HG02763 (cell line): ENCODE measurements at regions not wholly inside any gene's neighbourhood (a gene's known extent, or its start where the extent isn't known, plus 50 kb on each side); places are given as distances from the start of the nearest gene placed in this dataset.

Experiments used
- ATAC-seq: cut with Tn5 transposase; IDR thresholded peaks from one replicate; pipeline ENCODE4 v1.9.1; 2021; ENCODE audit warnings: mild to moderate bottlenecking, moderate library complexity; ENCODE audit not compliant: unreplicated experiment

- ATAC-seq, result no peak
These were observed 299.9 kb downstream of the FAT3 start for GRCh38 chr11:92524542-92524941.

DNA sequence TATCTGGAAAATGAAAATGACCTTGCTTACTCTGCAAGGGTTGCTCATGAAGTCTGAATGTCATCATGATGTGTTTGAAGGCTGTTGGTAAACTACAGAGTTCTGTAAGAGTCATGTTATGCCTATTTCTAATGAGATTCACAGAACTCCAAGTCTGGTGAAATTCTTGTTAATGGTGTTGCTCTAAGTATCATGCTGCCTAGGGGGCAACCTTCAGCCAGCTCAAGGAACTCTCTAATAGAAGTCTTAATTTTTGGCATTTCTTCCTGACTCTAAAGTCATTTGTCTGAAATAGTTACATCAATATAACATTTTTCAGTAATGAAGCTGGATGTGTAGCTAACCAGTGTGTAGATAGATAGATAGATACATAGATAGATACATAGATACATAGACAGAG is 302.8 kb downstream of the FAT3 start:
- no peak for ATAC-seq

GRCh38 chr11:92528001-92528400 is 303.4 kb downstream of the FAT3 start:
- ATAC-seq, result no peak

GRCh38 chr11:92531065-92531739 is 306.6 kb downstream of the FAT3 start:
- ATAC-seq, result no peak

DNA sequence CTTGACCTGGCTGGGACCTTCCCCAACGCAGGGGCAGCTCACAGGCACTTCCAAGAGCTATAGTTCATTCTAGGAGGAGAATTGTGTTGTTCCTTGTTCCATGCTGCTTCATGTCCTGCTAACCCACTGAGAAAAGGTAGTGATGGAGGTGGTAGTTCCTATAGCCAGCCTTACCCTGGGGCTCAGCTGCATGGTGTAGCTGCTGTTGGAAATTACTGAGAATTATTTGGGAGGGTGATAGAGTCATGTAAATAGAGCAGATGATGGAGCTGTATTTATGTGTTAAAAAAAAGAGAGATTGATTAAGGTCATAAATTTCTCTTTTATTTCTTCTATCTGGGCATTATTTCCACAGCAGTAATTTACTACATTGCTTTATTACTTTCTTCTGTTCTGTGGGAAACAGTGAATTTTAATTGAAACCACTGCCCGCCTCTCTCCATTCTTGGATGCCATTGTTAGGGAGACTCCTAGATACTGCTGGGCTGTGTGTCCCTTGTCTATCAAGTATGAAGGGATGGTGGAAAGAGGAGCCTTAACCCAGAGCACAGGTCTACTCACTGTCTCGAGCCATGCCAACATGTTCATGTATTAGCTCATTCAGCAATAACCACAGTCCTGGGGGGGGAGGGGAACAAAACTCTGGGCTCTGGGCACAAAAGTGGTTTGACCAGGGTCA is 309.2 kb downstream of the FAT3 start:
- ATAC-seq, result no peak

DNA sequence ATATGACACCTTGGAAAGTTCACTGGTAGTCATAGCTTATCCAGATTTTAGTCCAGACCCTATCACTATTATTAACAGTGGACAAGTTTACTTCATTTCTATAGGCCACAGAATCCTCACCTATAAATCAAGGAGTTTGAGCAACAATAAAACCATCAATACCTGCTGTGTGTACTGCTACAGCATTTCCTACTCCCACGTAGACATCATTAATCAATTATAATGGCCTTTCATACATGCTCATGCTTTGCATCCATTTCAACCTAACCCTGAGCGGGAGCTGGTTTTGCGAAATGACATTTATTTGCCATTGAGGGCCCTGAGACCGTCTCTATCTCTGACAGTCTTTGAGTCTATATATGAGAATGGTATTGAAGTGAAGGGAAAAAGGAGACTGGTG is 312.3 kb downstream of the FAT3 start:
- ATAC-seq, result no peak

DNA sequence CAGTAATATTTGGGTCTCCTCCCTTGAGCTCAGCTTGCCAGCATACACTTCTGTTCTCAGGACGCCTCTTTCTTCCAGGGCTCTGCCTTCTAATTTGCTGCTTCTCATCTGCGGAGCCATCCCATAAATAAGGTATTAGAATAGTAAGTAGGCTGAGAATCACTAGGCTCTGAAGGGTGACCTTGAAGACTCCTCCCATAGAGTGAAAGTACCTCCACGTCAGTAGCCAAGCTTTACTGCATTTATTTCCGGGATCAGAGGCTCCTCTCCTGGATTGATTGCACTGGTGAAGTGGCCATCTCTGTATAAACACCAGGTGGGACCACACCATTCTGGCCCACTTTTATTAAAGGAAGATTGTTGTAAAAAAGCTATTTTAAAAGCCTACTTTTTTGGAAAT is 315.5 kb downstream of the FAT3 start:
- no peak for ATAC-seq

DNA sequence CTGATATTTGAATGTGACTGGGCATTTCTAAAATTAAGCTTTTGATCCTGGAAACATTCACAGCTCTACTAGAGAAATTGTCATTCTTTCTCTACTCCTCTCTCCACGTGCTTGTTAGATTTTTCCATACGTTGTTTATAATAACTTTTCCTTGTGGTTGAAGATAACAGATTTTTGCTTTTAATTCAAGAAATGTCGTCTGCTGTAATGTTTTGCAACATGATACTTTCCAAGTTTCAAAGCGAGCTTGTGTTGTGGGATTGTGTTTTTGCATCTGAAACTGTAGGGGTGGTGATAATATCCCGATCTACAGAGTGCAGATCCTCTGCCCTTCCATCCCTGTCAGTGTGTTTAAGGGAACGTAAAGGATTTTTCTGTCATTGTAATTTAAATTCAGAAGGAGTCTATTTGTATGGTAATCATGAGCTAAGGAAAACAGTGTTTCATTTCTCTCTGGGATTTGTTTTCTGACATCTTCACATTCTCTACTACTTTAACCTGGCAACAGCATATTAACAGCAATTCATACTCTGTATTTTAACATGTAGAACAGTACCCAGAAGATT is 321.4 kb downstream of the FAT3 start:
- no peak for ATAC-seq

- no peak for ATAC-seq
These were observed 322.0 kb downstream of the FAT3 start for GRCh38 chr11:92546603-92547002.

DNA sequence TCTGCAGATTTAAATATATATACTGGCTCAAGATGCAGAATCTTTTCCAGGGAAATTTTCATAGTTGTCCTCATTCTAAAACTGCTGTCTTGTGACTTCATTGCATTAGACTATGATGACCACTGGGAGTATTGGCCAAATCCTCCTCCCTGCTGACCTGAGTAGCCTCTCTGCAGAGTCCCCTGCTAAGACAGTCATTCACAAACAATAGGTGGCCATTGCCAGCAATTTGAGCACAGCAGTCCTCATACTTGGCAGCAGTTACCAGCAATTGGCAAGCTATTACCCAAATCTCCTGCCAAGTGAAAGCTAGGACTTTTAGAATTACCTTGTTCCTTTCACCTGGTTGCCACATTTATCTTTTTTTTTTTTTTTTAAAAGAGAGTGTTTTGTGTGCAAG is 325.8 kb downstream of the FAT3 start:
- no peak for ATAC-seq

GRCh38 chr11:92550871-92551270 is 326.3 kb downstream of the FAT3 start:
- no peak for ATAC-seq

DNA sequence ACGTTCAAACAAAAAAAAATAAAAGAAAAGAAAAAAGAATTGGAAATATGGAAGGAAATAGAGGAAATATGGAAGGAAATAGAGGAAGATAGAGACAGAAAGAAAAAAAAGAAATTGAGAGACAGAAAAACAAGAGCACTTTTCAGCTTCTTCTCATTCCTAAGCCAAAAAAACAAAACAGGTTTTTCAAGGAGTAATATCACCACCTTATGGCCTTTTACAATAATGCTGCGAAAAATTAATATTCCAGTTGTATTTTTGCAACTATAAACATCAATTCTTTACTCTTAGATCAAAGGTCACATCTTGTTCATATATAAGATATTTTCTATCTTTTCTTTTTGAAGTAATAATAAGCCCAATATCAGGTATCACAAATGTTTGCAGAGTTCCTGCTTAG is 328.3 kb downstream of the FAT3 start:
- no peak for ATAC-seq

DNA sequence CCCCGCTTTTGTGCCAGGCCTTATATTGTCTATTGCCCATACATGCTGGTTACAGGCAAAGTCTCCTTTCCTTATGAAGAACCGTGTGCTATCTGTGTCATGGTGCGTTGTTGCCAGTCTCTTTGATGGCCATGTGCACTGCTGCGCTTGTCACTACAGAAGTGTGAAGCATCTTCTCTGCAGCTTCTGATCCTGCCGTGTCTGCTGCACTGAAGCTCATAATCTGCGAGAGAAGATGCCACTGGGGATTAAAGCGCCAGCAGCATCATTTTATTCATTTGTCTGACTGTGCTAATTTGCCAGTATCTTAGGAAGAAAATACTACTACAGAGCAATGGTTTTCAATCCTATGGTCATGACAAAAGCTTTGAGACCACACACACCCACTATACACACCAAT is 330.1 kb downstream of the FAT3 start:
- no peak for ATAC-seq

- no peak for ATAC-seq
These were observed 331.8 kb downstream of the FAT3 start for GRCh38 chr11:92556431-92556830.

GRCh38 chr11:92557879-92558278 is 333.3 kb downstream of the FAT3 start:
- no peak for ATAC-seq

DNA sequence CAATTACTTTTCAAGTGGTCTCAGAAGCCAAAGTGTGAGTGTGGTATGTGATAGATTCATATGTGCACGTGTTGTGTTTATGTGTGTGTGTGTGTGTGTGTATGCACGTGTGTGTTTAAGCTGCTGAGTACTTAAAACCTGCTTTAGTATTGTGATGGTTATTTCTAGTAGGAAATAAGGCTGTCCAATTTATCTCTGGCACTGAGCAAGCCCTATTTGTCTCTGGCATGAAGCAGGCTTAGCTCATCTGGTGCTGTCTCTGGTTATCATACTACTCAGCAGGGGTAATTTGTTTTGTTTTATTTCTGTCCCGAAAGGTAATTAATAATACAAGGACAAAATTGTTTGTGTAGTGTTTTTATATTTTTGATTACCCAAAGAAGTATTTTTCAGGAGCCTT is 333.7 kb downstream of the FAT3 start:
- ATAC-seq, result no peak

DNA sequence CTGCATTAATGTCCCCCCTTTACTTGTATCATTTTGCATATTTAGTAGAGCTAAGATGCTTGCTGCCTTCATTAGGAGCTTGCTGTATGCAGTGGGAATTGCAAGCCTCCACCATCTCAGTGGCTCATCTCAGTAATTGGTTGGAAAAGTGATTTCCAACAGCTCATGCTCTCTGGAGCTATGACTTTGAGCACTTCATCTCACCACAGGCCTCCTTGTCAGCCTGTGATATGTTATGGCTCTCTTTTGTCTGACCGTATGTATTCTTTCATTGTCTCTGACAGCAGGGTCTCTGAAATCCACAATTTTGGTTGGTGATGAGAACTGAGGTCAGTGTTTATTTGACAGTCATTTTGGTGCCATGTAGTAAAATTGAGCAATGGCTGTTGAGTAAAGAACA is 345.1 kb downstream of the FAT3 start:
- no peak for ATAC-seq

DNA sequence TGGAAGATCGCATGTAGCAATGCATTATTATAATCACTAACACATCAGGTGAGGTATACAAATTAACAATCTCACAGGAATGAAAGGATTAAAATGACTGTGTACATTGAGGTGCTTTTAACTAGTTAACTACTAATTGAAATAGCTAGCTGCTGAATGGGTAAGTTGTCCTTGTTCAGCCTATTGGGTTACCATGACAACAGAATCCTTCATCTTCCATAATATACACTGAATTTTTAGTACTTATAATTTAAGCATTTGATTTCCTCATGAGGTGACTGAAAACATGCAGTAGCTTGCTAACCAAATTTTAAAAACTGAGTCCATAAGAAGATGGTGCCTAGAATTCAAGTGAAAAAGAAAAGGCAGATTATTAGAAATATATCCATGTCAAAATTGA is 347.9 kb downstream of the FAT3 start:
- no peak for ATAC-seq

DNA sequence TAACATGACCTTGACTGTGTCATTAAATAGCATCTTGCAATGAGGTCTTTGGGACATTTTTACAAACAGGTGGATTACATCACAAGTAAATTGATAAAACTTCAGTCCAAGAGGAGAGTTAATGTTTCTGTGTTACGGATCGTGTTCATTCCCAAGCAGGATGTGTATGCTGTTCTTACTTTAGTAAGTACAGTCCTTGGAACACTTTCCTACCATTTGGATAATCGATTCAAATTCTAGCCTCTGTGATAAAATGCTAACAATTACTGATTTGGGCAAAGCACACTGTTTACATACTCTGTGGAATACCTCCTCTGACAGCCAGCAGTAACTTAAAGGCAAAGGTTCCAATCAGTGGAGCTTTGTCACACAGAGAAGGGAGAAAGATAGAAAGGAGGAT is 351.7 kb downstream of the FAT3 start:
- no peak for ATAC-seq

GRCh38 chr11:92580908-92581307 is 356.3 kb downstream of the FAT3 start:
- ATAC-seq, result no peak

- ATAC-seq, result no peak
These were observed 363.8 kb downstream of the FAT3 start for GRCh38 chr11:92588393-92588792.

DNA sequence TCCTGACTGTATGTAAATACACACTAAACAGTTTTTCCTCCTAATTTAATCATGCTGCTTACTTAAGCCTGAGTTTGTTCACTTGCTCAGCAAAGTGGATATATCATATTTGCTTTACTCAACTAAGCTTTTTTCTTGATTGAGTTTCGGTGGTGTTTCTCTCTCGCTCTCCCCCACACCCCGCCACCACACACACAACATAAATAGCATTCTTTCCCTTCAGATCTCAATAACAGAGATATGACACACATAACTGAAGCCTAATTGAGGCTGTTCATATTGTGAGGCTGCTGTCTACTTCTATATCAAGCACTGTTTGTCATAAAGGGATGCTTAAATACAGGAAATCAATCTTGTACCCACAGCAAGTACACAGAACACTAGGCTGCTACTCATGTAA is 364.9 kb downstream of the FAT3 start:
- no peak for ATAC-seq

- ATAC-seq, result no peak
These were observed 366.9 kb downstream of the FAT3 start for GRCh38 chr11:92591521-92591920.
